ENCODE measurements at regions not wholly inside any gene's neighbourhood (a gene's known extent, or its start where the extent isn't known, plus 50 kb on each side); places are given as distances from the start of the nearest gene placed in this dataset.

- Mint-ChIP-seq H3K36me3 (ENCODE audit: low read depth) (no peaks in the 10 kb centered on the region), H3K27me3 (no peaks in the 10 kb centered on the region), H3K27ac (no peak overlapping the region), H3K4me3 (no peak overlapping the region), H3K9me3 (peaks cover 19% of the 10 kb centered on the region), H3K4me1 (ENCODE audit: low read depth) (no peaks in the 10 kb centered on the region)
- POLR2A ChIA-PET, result no interaction called here
- TF ChIP-seq, protein P1, sequence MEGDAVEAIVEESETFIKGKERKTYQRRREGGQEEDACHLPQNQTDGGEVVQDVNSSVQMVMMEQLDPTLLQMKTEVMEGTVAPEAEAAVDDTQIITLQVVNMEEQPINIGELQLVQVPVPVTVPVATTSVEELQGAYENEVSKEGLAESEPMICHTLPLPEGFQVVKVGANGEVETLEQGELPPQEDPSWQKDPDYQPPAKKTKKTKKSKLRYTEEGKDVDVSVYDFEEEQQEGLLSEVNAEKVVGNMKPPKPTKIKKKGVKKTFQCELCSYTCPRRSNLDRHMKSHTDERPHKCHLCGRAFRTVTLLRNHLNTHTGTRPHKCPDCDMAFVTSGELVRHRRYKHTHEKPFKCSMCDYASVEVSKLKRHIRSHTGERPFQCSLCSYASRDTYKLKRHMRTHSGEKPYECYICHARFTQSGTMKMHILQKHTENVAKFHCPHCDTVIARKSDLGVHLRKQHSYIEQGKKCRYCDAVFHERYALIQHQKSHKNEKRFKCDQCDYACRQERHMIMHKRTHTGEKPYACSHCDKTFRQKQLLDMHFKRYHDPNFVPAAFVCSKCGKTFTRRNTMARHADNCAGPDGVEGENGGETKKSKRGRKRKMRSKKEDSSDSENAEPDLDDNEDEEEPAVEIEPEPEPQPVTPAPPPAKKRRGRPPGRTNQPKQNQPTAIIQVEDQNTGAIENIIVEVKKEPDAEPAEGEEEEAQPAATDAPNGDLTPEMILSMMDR (IDR thresholded peaks at IDR 0.05), result no peak
- H3K9me3 ChIP-seq (ENCODE audit: control insufficient read depth in 1 of 2, insufficient read depth in 1 of 2, low read length in 2 of 2), result peaks cover 7 to 10% of the 10 kb centered on the region in 2 experiments
- H3K27ac ChIP-seq (ENCODE audit: low read depth in 1 of 2, low read length in 2 of 2), result no peak overlapping the region
- no peak overlapping the region for H3K4me3 ChIP-seq (ENCODE audit: low read length)
- ATAC-seq (ENCODE audit: poor library complexity) (no peak), DNase-seq (no peak)
- H3K4me1 ChIP-seq (ENCODE audit: insufficient read depth, low read length), result no peaks in the 10 kb centered on the region
- CTCF ChIA-PET, result no interaction called here
- intact Hi-C loops (cut with DNase I, micrococcal nuclease), result no loop called here
- H3K27me3 ChIP-seq (ENCODE audit: control insufficient read depth in 1 of 2, insufficient read depth in 2 of 2, low read length in 2 of 2), result no peaks in the 10 kb centered on the region
- no peaks in the 10 kb centered on the region for H3K36me3 ChIP-seq (ENCODE audit: insufficient read depth, low read length)
These were observed 80.1 kb upstream of the TLR4 start for GRCh38 chr9:117624106-117624505.

DNA sequence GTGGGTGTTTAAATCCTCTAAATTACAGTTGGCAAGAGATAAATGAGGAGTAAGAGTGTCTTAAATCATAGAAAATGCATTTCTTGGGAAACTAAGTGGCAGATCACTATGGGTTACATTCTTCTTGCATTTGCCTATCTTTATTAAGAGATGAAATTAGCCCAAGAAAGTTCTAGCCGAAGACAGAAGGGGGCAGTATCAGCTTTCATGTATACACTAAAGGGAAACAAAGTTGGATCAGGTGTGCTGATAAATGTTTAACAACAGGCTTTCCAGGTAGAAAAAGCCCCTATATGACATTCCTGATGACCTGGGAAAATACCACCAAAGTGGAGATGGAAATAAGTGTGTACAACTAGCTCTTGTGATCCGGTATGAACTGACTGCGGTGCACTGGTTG lies 81.9 kb upstream of the TLR4 start:
- Mint-ChIP-seq H3K36me3 (ENCODE audit: low read depth) (no peaks in the 10 kb centered on the region), H3K4me3 (no peak overlapping the region), H3K9me3 (peaks cover 19% of the 10 kb centered on the region), H3K4me1 (ENCODE audit: low read depth) (no peaks in the 10 kb centered on the region), H3K27me3 (no peaks in the 10 kb centered on the region), H3K27ac (no peak overlapping the region)
- Histone ChIP-seq H3K4me3 (ENCODE audit: low read length) (no peak overlapping the region), H3K4me1 (ENCODE audit: insufficient read depth, low read length) (no peaks in the 10 kb centered on the region), H3K27ac (ENCODE audit: low read depth in 1 of 2, low read length in 2 of 2) (no peak overlapping the region), H3K27me3 (ENCODE audit: control insufficient read depth in 1 of 2, insufficient read depth in 2 of 2, low read length in 2 of 2) (no peaks in the 10 kb centered on the region), H3K9me3 (ENCODE audit: control insufficient read depth in 1 of 2, insufficient read depth in 1 of 2, low read length in 2 of 2) (peaks cover 7 to 10% of the 10 kb centered on the region in 2 experiments), H3K36me3 (ENCODE audit: insufficient read depth, low read length) (no peaks in the 10 kb centered on the region)
- intact Hi-C loops (cut with DNase I, micrococcal nuclease), result no loop called here
- ATAC-seq (ENCODE audit: poor library complexity), result no peak
- no peak for DNase-seq
- TF ChIP-seq, protein P1 (IDR thresholded peaks at IDR 0.05), result no peak
- ChIA-PET CTCF (no interaction called here), POLR2A (no interaction called here)

GRCh38 chr9:117616431-117616831 lies 87.8 kb upstream of the TLR4 start:
- CTCF ChIA-PET, result no interaction called here
- H3K27me3 ChIP-seq (ENCODE audit: control insufficient read depth in 1 of 2, insufficient read depth in 2 of 2, low read length in 2 of 2), result no peaks in the 10 kb centered on the region
- no peak overlapping the region for H3K4me3 Mint-ChIP-seq
- intact Hi-C loops (cut with DNase I, micrococcal nuclease), result no loop called here
- no peaks in the 10 kb centered on the region for H3K4me1 Mint-ChIP-seq (ENCODE audit: low read depth)
- POLR2A ChIA-PET, result no interaction called here
- no peak overlapping the region for H3K27ac Mint-ChIP-seq
- TF ChIP-seq, protein P1 (IDR thresholded peaks at IDR 0.05), result no peak
- H3K4me3 ChIP-seq (ENCODE audit: low read length), result no peak overlapping the region
- H3K9me3 ChIP-seq (ENCODE audit: control insufficient read depth in 1 of 2, insufficient read depth in 1 of 2, low read length in 2 of 2), result no peaks in the 10 kb centered on the region
- no peaks in the 10 kb centered on the region for H3K36me3 Mint-ChIP-seq (ENCODE audit: low read depth)
- H3K27me3 Mint-ChIP-seq, result no peaks in the 10 kb centered on the region
- H3K27ac ChIP-seq (ENCODE audit: low read depth in 1 of 2, low read length in 2 of 2), result no peak overlapping the region
- DNase-seq, result no peak
- no peaks in the 10 kb centered on the region for H3K36me3 ChIP-seq (ENCODE audit: insufficient read depth, low read length)
- ATAC-seq (ENCODE audit: poor library complexity), result no peak
- H3K4me1 ChIP-seq (ENCODE audit: insufficient read depth, low read length), result no peaks in the 10 kb centered on the region
- peaks cover 5% of the 10 kb centered on the region for H3K9me3 Mint-ChIP-seq
